ENCODE measurements at regions not wholly inside any gene's neighbourhood (a gene's known extent, or its start where the extent isn't known, plus 50 kb on each side); places are given as distances from the start of the nearest gene placed in this dataset.

DNA sequence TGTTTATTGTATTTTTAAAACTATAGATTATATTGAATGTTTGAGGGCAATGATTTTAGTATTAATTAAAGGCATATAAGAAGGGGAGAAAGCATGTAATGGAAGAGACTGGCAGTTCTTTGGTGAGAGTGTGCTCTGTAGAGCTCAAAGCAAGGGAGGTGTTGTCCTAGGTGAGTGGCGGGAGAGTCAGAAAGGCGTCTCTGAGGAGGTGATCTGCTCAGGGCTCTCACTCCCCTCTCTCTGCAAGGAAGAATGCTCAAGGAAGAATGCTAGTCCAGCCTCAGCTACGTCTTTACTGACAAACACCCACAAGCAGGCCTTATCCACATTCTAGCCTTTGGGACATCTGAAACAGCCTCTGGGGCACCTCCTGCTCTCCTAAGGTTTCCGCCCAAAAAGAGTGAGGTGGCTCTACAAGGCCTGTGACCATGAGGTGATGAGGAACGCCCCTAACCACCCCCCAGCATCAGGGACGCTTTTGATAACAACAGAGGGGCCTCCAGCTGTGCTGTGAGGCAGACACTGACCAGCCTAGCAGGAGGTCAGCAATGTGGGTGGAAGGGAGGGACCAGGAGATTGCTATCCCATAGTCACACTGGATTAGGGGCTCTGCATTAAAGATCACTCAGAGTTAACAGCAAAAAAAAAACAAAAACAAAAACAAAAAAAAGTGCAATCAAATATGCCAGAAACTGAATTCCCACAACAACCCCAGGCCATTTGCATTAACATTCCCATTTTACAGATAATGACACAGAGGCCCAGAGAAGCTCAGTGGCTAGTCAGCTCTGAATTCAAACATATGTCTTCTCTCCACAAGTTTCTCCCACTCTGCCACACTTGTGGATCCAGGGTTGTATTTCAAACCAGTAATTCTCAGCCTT is 202.2 kb upstream of the CTNNB1 start:
- TF ChIP-seq, protein P1, sequence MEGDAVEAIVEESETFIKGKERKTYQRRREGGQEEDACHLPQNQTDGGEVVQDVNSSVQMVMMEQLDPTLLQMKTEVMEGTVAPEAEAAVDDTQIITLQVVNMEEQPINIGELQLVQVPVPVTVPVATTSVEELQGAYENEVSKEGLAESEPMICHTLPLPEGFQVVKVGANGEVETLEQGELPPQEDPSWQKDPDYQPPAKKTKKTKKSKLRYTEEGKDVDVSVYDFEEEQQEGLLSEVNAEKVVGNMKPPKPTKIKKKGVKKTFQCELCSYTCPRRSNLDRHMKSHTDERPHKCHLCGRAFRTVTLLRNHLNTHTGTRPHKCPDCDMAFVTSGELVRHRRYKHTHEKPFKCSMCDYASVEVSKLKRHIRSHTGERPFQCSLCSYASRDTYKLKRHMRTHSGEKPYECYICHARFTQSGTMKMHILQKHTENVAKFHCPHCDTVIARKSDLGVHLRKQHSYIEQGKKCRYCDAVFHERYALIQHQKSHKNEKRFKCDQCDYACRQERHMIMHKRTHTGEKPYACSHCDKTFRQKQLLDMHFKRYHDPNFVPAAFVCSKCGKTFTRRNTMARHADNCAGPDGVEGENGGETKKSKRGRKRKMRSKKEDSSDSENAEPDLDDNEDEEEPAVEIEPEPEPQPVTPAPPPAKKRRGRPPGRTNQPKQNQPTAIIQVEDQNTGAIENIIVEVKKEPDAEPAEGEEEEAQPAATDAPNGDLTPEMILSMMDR (IDR thresholded peaks at IDR 0.05), result no peak
- TF ChIP-seq ZFX (IDR thresholded peaks at IDR 0.05; ENCODE audit: borderline replicate concordance), result no peak
